ENCODE measurements at regions not wholly inside any gene's neighbourhood (a gene's known extent, or its start where the extent isn't known, plus 50 kb on each side); places are given as distances from the start of the nearest gene placed in this dataset.
"Not testable (repeated sequence)": the region's sequence is repeated elsewhere in the genome, so short reads cannot be mapped to it uniquely, and the experiment has no call there.

DNA sequence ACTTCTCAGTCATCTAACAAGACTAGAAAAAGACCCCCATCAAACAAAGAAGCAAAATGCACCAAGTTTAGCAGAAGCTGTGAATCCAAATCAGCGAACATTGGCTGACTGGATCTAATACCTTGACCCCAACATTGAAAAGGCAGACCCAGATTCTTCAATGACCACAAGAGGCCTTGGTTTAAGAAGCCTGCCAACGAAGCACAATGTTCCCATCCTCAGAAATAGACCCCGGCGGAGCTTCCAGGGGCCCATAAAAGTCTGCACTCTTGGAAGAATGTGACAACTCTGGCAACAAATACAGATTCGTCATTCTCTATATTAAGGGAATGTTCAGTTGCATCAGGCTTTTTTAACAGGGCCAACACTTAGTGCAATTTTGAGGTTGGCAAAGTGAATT, 112.8 kb upstream of the BCL6 start:
- no peak for FAIRE-seq
- DNase-seq (ENCODE audit: low read depth) = no peak
- Histone ChIP-seq H3K36me3 (ENCODE audit: control insufficient read depth, insufficient read depth, low read length) (no peaks in the 10 kb centered on the region), H3K4me3 (ENCODE audit: low read depth, low read length) (no peak overlapping the region), H3K27me3 (ENCODE audit: control insufficient read depth, insufficient read depth, low read length) (no peaks in the 10 kb centered on the region)
- TF ChIP-seq, protein P1, sequence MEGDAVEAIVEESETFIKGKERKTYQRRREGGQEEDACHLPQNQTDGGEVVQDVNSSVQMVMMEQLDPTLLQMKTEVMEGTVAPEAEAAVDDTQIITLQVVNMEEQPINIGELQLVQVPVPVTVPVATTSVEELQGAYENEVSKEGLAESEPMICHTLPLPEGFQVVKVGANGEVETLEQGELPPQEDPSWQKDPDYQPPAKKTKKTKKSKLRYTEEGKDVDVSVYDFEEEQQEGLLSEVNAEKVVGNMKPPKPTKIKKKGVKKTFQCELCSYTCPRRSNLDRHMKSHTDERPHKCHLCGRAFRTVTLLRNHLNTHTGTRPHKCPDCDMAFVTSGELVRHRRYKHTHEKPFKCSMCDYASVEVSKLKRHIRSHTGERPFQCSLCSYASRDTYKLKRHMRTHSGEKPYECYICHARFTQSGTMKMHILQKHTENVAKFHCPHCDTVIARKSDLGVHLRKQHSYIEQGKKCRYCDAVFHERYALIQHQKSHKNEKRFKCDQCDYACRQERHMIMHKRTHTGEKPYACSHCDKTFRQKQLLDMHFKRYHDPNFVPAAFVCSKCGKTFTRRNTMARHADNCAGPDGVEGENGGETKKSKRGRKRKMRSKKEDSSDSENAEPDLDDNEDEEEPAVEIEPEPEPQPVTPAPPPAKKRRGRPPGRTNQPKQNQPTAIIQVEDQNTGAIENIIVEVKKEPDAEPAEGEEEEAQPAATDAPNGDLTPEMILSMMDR (IDR thresholded peaks at IDR 0.05; ENCODE audit: insufficient read depth, low read length, severe bottlenecking) = no peak

DNA sequence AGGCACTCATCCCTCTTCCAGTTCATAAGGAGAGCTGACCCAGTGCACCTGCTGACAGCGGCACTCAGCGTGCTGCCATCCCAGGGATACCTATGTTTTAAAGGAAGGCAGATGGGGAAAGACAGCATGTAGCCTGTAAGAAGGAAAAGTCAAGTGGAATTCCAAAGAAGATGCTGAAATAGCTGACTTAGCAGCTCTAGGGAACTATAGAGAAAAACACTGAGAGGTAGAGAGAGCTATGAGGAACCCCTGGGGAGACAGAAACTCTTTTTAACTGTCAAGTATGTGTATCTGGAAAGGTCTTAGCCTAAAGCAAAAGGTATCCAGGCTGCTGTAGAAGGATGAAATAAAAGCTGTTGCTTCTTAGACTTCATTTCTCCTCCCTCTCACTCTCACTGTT, 113.4 kb upstream of the BCL6 start:
- no peaks in the 10 kb centered on the region for H3K36me3 ChIP-seq (ENCODE audit: control insufficient read depth, insufficient read depth, low read length)
- H3K27me3 ChIP-seq (ENCODE audit: control insufficient read depth, insufficient read depth, low read length) = no peaks in the 10 kb centered on the region
- DNase-seq (ENCODE audit: low read depth) = no peak
- no peak for FAIRE-seq
- TF ChIP-seq, protein P1 (IDR thresholded peaks at IDR 0.05; ENCODE audit: insufficient read depth, low read length, severe bottlenecking) = no peak
- no peak overlapping the region for H3K4me3 ChIP-seq (ENCODE audit: low read depth, low read length)

DNA sequence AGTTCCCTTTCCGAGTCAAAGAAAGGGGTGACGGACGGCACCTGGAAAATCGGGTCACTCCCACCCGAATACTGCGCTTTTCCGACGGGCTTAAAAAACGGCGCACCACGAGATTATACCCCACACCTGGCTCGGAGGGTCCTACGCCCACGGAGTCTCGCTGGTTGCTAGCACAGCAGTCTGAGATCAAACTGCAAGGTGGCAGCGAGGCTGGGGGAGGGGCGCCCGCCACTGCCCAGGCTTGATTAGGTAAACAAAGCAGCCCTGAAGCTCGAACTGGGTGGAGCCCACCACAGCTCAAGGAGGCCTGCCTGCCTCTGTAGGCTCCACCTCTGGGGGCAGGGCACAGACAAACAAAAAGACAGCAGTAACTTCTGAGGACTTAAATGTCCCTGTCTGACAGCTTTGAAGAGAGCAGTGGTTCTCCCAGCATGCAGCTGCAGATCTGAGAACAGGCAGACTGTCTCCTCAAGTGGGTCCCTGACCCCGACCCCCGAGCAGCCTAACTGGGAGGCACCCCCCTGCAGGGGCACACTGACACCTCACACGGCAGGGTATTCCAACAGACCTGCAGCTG, 117.5 kb upstream of the BCL6 start:
- H3K27me3 ChIP-seq (ENCODE audit: control insufficient read depth, insufficient read depth, low read length); FAIRE-seq; H3K4me3 ChIP-seq (ENCODE audit: low read depth, low read length); H3K36me3 ChIP-seq (ENCODE audit: control insufficient read depth, insufficient read depth, low read length); DNase-seq (ENCODE audit: low read depth): not testable (repeated sequence)

DNA sequence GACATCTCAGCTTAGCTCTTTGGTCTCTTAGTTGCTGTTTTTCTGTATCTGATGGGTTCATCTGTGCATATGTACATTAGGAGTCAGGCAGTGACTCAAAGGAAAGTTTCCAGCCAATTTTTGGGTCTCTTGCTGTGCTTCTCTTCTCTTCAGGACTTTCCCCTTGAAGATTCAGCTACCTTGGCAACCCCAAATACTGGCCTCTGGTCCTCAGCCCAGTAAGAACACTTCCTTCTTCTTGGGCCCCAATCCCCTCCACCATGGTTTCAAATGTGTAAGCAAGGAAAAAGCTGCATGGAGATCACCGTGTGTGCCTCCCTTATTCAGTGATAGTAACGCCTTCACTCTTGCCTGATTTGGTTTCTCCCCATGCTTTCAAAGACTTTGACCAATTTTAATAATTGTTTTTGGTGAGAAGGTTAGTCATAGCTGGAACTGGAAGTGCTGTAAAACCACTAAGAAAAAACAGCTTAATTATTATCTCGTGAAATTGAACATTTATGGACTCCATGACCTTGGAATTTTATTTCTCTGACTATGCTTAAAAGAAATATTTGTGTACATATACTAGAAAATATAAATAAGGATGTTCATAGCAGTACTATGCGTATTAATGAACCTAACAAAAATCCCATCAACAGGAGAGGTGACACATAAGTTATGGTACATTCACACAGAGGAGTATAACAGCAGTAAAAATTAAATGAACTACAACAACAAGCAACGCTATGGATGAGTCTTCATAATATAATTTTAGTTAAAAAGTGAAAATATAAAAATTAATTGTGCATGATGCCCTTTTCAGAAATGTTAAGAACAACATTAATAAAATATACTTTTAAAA, 125.3 kb upstream of the BCL6 start:
- no peak for FAIRE-seq
- Histone ChIP-seq H3K27me3 (ENCODE audit: control insufficient read depth, insufficient read depth, low read length) (no peaks in the 10 kb centered on the region), H3K36me3 (ENCODE audit: control insufficient read depth, insufficient read depth, low read length) (no peaks in the 10 kb centered on the region), H3K4me3 (ENCODE audit: low read depth, low read length) (no peak overlapping the region)
- no peak for DNase-seq (ENCODE audit: low read depth)
- TF ChIP-seq, protein P1 (IDR thresholded peaks at IDR 0.05; ENCODE audit: insufficient read depth, low read length, severe bottlenecking) = no peak

DNA sequence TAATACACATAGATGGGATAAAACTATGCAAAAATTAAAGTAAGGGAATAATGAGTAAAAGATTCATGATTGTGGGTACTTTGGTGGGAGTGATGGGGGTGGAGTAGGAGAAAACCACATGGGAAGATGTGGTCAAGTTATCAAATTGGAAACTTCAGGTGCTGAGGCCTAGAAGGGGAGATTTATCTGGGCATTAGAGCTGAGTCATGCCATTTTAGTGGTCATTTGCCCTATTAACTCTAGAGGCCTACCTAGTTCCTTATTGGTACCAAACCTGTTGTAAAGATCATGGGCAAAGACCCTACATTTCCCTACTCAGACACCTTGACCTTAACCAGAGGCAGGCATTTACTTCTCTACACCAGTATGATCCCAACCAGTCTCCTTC, 125.9 kb upstream of the BCL6 start:
- TF ChIP-seq, protein P1 (IDR thresholded peaks at IDR 0.05; ENCODE audit: insufficient read depth, low read length, severe bottlenecking) = no peak
- Histone ChIP-seq H3K36me3 (ENCODE audit: control insufficient read depth, insufficient read depth, low read length) (no peaks in the 10 kb centered on the region), H3K4me3 (ENCODE audit: low read depth, low read length) (no peak overlapping the region), H3K27me3 (ENCODE audit: control insufficient read depth, insufficient read depth, low read length) (no peaks in the 10 kb centered on the region)
- FAIRE-seq = no peak
- no peak for DNase-seq (ENCODE audit: low read depth)

DNA sequence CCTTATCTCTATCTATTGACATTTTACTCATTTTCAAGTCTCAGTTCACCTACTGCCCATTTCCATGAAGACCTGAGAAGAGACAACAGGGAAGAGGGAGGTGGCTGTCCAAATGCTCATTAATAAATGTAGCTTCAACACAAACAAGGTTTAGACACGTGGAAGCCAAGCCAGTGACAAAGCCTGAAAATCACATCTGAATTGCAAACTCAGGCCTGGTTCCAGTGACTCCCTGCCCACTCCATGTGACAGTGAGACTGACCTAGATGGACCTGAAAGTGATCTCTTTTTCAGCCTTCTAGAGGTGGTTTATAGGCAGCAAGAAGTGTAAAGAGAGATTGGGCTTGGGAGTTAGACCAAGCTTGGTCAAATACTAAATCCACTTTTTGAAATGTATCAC, 126.6 kb upstream of the BCL6 start:
- TF ChIP-seq, protein P1 (IDR thresholded peaks at IDR 0.05; ENCODE audit: insufficient read depth, low read length, severe bottlenecking) = no peak
- DNase-seq (ENCODE audit: low read depth) = no peak
- Histone ChIP-seq H3K36me3 (ENCODE audit: control insufficient read depth, insufficient read depth, low read length) (no peaks in the 10 kb centered on the region), H3K4me3 (ENCODE audit: low read depth, low read length) (no peak overlapping the region), H3K27me3 (ENCODE audit: control insufficient read depth, insufficient read depth, low read length) (no peaks in the 10 kb centered on the region)
- no peak for FAIRE-seq
